Nephron progenitor cell (in vitro differentiated cells): ENCODE measurements at regions not wholly inside any gene's neighbourhood (a gene's known extent, or its start where the extent isn't known, plus 50 kb on each side); places are given as distances from the start of the nearest gene placed in this dataset.
"Not testable (repeated sequence)": the region's sequence is repeated elsewhere in the genome, so short reads cannot be mapped to it uniquely, and the experiment has no call there.

Experiments
- DNase-seq: peaks from one replicate; pipeline ENCODE4 v3.0.0; 2021
- H3K27ac Mint-ChIP-seq: 2 replicates; pipeline ENCODE4 v1.8.0; 2021; ENCODE audit warnings: mild to moderate bottlenecking, moderate library complexity, mixed read lengths
- H3K27me3 Mint-ChIP-seq: 2 replicates; pipeline ENCODE4 v1.8.0; 2021; ENCODE audit warnings: mild to moderate bottlenecking, low read depth, mixed read lengths; ENCODE audit not compliant: poor library complexity
- H3K36me3 Mint-ChIP-seq: 2 replicates; pipeline ENCODE4 v1.8.0; 2021; ENCODE audit warnings: low read depth, mixed read lengths
- H3K4me1 Mint-ChIP-seq: 2 replicates; pipeline ENCODE4 v1.8.0; 2021; ENCODE audit warnings: mixed read lengths
- H3K4me3 Mint-ChIP-seq: 2 replicates; pipeline ENCODE4 v1.8.0; 2021; ENCODE audit warnings: mild to moderate bottlenecking, moderate library complexity, mixed read lengths
- H3K9me3 Mint-ChIP-seq: 2 replicates; pipeline ENCODE4 v1.8.0; 2021; ENCODE audit warnings: mild to moderate bottlenecking, moderate library complexity, mixed read lengths
- CTCF ChIP-seq: fragments of 200-600 bp; sonication (generic); IDR thresholded peaks from 2 replicates; pipeline ENCODE4 v1.5.0; 2021; ENCODE audit warnings: antibody characterized with exemption

GRCh38 chr7:20541608-20542349 lies 73.7 kb upstream of the ABCB5 start:
- Mint-ChIP-seq H3K4me3 (no peak overlapping the region), H3K4me1 (peaks cover under 1% of the 10 kb centered on the region), H3K9me3 (peaks cover 18% of the 10 kb centered on the region), H3K27ac (no peak overlapping the region), H3K27me3 (no peaks in the 10 kb centered on the region), H3K36me3 (no peaks in the 10 kb centered on the region)
- no peak for DNase-seq
- no peak for TF ChIP-seq CTCF

GRCh38 chr7:20542594-20542993 lies 72.9 kb upstream of the ABCB5 start:
- Mint-ChIP-seq H3K4me1 (peaks cover 9% of the 10 kb centered on the region), H3K36me3 (no peaks in the 10 kb centered on the region), H3K27me3 (no peaks in the 10 kb centered on the region), H3K27ac (no peak overlapping the region), H3K9me3 (peaks cover 14% of the 10 kb centered on the region), H3K4me3 (no peak overlapping the region)
- no peak for DNase-seq
- no peak for TF ChIP-seq CTCF

- no peaks in the 10 kb centered on the region for H3K36me3 Mint-ChIP-seq
- H3K27ac Mint-ChIP-seq, result no peak overlapping the region
- peaks cover 9% of the 10 kb centered on the region for H3K4me1 Mint-ChIP-seq
- DNase-seq, result no peak
- H3K4me3 Mint-ChIP-seq, result no peak overlapping the region
- H3K9me3 Mint-ChIP-seq, result peaks cover 14% of the 10 kb centered on the region
- H3K27me3 Mint-ChIP-seq, result no peaks in the 10 kb centered on the region
- no peak for TF ChIP-seq CTCF
Measured at GRCh38 chr7:20543500-20543899, 72.0 kb upstream of the ABCB5 start.

GRCh38 chr7:20545016-20545415 lies 70.5 kb upstream of the ABCB5 start:
- DNase-seq, result no peak
- H3K4me1 Mint-ChIP-seq, result peaks cover 9% of the 10 kb centered on the region
- H3K27ac Mint-ChIP-seq, result no peak overlapping the region
- TF ChIP-seq CTCF, result no peak
- no peaks in the 10 kb centered on the region for H3K27me3 Mint-ChIP-seq
- H3K4me3 Mint-ChIP-seq, result no peak overlapping the region
- no peaks in the 10 kb centered on the region for H3K36me3 Mint-ChIP-seq
- peaks cover 8% of the 10 kb centered on the region for H3K9me3 Mint-ChIP-seq

GRCh38 chr7:20546958-20547357 lies 68.5 kb upstream of the ABCB5 start:
- H3K27ac Mint-ChIP-seq, result peak overlapping the region; percentile 14
- not testable (repeated sequence) for H3K4me1 Mint-ChIP-seq, H3K4me3 Mint-ChIP-seq

GRCh38 chr7:20554072-20554471 lies 61.4 kb upstream of the ABCB5 start:
- H3K36me3 Mint-ChIP-seq, result no peaks in the 10 kb centered on the region
- no peak for DNase-seq
- no peak for TF ChIP-seq CTCF
- no peaks in the 10 kb centered on the region for H3K27me3 Mint-ChIP-seq
- H3K9me3 Mint-ChIP-seq, result no peaks in the 10 kb centered on the region
- H3K4me3 Mint-ChIP-seq, result no peak overlapping the region
- H3K27ac Mint-ChIP-seq, result no peak overlapping the region
- H3K4me1 Mint-ChIP-seq, result no peaks in the 10 kb centered on the region

More at GRCh38 chr7:20546958-20547357, 68.5 kb upstream of the ABCB5 start:
- not testable (repeated sequence) for DNase-seq, H3K9me3 Mint-ChIP-seq, H3K36me3 Mint-ChIP-seq, H3K27me3 Mint-ChIP-seq
